ENCODE measurements at regions not wholly inside any gene's neighbourhood (a gene's known extent, or its start where the extent isn't known, plus 50 kb on each side); places are given as distances from the start of the nearest gene placed in this dataset.
A peak's percentile ranks its signal among the peaks of the same experiment; 100 is the strongest.

DNA sequence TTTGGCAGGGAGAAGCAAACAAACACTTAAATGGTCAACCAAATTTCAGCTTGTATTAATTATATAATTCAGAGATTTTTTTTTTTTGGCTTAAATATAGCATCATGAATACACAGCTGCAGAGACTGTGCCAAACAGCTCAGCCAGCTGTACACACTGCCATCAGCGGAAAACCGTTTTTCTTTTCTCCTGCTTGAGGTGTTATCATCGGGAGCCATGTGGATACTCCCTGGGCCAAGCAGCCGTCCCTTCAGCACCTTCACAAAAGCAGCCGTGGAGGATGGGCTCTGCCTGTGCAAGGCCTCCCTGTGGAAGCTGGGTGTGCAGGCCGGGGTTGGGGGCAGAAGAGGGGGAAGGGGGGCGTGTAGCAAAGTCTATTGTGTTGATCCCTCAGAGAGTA, 85.0 kb downstream of the NUF2 start:
- DNase-seq (ENCODE audit: extremely low spot score in 2 of 2), result no peak
- no peak overlapping the region for H3K4me3 ChIP-seq
- intact Hi-C loops (cut with DNase I), result no loop called here
- H3K4me1 ChIP-seq, result no peaks in the 10 kb centered on the region
- H3K9me3 ChIP-seq, result no peaks in the 10 kb centered on the region
- H3K36me3 ChIP-seq, result no peaks in the 10 kb centered on the region
- TF ChIP-seq POLR2A (IDR thresholded peaks at IDR 0.05) (no peak), POLR2AphosphoS5 (IDR thresholded peaks at IDR 0.05; ENCODE audit: insufficient read depth in 1 of 2, low read depth in 1 of 2) (no peak)
- TF ChIP-seq, protein P1, sequence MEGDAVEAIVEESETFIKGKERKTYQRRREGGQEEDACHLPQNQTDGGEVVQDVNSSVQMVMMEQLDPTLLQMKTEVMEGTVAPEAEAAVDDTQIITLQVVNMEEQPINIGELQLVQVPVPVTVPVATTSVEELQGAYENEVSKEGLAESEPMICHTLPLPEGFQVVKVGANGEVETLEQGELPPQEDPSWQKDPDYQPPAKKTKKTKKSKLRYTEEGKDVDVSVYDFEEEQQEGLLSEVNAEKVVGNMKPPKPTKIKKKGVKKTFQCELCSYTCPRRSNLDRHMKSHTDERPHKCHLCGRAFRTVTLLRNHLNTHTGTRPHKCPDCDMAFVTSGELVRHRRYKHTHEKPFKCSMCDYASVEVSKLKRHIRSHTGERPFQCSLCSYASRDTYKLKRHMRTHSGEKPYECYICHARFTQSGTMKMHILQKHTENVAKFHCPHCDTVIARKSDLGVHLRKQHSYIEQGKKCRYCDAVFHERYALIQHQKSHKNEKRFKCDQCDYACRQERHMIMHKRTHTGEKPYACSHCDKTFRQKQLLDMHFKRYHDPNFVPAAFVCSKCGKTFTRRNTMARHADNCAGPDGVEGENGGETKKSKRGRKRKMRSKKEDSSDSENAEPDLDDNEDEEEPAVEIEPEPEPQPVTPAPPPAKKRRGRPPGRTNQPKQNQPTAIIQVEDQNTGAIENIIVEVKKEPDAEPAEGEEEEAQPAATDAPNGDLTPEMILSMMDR (IDR thresholded peaks at IDR 0.05), result no peak
- H3K27me3 ChIP-seq, result no peaks in the 10 kb centered on the region
- no peak overlapping the region for H3K27ac ChIP-seq

DNA sequence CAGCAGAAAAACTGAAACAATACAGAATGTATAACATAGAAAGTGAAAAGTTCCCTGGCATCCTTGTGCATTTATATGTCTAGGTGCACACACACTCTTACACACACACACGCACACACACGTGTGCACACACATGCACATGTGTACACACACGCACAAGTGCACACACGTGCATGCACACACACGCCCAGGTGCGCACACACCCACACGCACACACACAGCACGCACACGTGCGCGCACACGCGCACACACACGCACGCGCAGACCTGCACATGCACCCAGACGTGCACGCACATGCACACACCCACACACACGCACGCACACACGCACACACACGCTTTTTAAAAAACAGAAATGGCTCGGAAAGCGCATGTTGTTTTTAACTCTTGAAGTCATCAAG, 86.5 kb downstream of the NUF2 start:
- Histone ChIP-seq H3K36me3 (no peaks in the 10 kb centered on the region), H3K27ac (no peak overlapping the region), H3K9me3 (no peaks in the 10 kb centered on the region), H3K27me3 (no peaks in the 10 kb centered on the region), H3K4me1 (no peaks in the 10 kb centered on the region), H3K4me3 (no peak overlapping the region)
- TF ChIP-seq, protein P1 (IDR thresholded peaks at IDR 0.05), result no peak
- TF ChIP-seq POLR2AphosphoS5 (IDR thresholded peaks at IDR 0.05; ENCODE audit: insufficient read depth in 1 of 2, low read depth in 1 of 2), result no peak
- no peak for TF ChIP-seq POLR2A (IDR thresholded peaks at IDR 0.05)
- intact Hi-C loops (cut with DNase I), result no loop called here
- no peak for DNase-seq (ENCODE audit: extremely low spot score in 2 of 2)

DNA sequence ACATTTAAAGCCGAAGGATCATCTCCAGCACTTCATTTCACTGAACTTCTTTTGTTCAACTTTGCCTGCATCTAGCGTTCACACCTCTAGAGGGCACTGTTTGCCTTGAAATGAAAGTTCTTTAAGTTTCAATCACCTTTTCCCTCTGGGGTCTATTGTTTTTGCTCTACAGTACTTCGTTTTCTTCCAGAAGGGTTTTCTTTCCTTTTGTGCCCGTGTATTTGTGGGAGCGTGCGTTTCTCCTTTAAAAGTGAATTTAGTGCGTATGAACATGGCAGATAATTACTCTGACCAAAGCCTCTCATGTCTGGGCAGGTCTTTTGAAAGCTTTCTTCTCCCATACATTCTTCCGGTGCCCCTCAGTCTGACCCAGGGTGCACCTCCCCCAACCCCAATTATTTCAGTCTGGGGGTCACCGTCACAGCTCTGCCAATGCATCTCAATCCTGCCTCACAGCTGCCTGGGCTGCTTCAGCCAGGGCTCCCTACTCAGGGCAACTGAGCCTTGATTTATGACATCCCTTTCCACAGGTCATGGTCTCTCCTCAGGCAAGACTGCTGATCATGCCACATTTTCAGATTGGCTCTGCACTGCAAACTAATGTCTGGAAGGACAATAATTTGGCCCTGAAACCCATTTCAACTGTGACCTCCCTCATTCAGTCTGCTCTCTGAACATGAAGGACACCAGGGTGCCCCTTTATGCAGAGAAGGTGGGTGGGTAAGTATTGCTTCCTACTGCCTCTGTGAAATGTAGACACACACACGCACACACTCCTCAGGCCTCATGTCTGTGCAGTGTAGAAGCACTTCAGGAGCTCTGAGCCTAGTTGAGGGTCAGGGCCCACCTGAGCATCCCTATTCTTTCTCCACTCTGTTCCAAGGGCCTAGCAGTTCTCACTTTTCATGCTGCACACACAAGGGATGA, 88.6 kb downstream of the NUF2 start:
- Histone ChIP-seq H3K9me3 (no peaks in the 10 kb centered on the region), H3K27ac (no peak overlapping the region), H3K4me1 (no peaks in the 10 kb centered on the region), H3K27me3 (no peaks in the 10 kb centered on the region), H3K36me3 (no peaks in the 10 kb centered on the region), H3K4me3 (no peak overlapping the region)
- TF ChIP-seq POLR2AphosphoS5 (IDR thresholded peaks at IDR 0.05; ENCODE audit: insufficient read depth in 1 of 2, low read depth in 1 of 2) (no peak), POLR2A (IDR thresholded peaks at IDR 0.05) (no peak)
- TF ChIP-seq, protein P1 (IDR thresholded peaks at IDR 0.05), result peak in 2 of 3 experiments; percentile 4 to 63
- DNase-seq (ENCODE audit: extremely low spot score in 2 of 2), result no peak
- intact Hi-C loops (cut with DNase I), result no loop called here

DNA sequence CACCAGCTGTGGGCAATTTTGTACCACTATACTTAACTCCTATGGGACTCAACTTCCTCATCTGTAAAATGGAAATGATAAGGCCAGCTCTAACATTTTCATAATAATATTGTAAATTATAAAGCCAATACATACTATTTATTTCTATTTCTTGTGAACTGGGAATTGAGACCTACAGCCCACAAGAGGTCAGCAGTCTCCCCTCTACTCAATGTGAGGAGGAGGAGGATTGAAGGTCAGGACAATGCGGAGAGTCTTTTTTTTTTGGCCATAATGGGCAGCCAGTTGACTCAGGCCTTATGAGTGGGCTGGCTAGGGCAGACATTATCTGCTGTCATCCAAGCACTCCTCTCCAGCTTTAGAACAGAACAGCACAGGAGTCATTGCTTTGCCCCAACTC, 90.5 kb downstream of the NUF2 start:
- TF ChIP-seq POLR2AphosphoS5 (IDR thresholded peaks at IDR 0.05; ENCODE audit: insufficient read depth in 1 of 2, low read depth in 1 of 2) (no peak), POLR2A (IDR thresholded peaks at IDR 0.05) (no peak)
- TF ChIP-seq, protein P1 (IDR thresholded peaks at IDR 0.05), result no peak
- Histone ChIP-seq H3K27me3 (no peaks in the 10 kb centered on the region), H3K4me3 (no peak overlapping the region), H3K9me3 (no peaks in the 10 kb centered on the region), H3K27ac (no peak overlapping the region), H3K36me3 (no peaks in the 10 kb centered on the region), H3K4me1 (no peaks in the 10 kb centered on the region)
- intact Hi-C loops (cut with DNase I), result no loop called here
- no peak for DNase-seq (ENCODE audit: extremely low spot score in 2 of 2)

DNA sequence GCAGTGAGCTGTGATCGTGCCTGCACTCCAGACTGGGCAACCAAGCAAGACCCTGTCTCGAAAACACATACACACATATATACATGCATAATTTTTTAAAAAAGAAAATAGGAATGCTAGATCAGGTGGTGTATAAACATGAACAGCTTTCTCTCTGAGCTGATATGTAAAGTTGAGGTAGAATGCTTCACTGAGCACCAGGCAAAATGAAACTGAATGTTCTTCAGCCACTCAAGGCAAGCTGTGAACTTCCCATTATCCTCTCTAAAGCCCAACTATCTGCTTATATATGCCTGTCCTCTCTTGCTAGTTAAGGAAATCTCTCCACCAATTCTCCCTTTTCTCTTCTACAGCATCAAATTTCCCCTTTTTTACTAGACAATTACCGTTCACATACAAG, 93.0 kb downstream of the NUF2 start:
- no peaks in the 10 kb centered on the region for H3K9me3 ChIP-seq
- TF ChIP-seq POLR2A (IDR thresholded peaks at IDR 0.05) (no peak), POLR2AphosphoS5 (IDR thresholded peaks at IDR 0.05; ENCODE audit: insufficient read depth in 1 of 2, low read depth in 1 of 2) (no peak)
- TF ChIP-seq, protein P1 (IDR thresholded peaks at IDR 0.05), result no peak
- H3K4me3 ChIP-seq, result no peak overlapping the region
- DNase-seq (ENCODE audit: extremely low spot score in 2 of 2), result no peak
- no peaks in the 10 kb centered on the region for H3K4me1 ChIP-seq
- intact Hi-C loops (cut with DNase I), result no loop called here
- no peak overlapping the region for H3K27ac ChIP-seq
- no peaks in the 10 kb centered on the region for H3K36me3 ChIP-seq
- no peaks in the 10 kb centered on the region for H3K27me3 ChIP-seq
